NCI-H187 treated with DMSO at 0.1 percent for 48 hours (cell line): ENCODE measurements at regions not wholly inside any gene's neighbourhood (a gene's known extent, or its start where the extent isn't known, plus 50 kb on each side); places are given as distances from the start of the nearest gene placed in this dataset.
"Not testable (repeated sequence)": the region's sequence is repeated elsewhere in the genome, so short reads cannot be mapped to it uniquely, and the experiment has no call there.

Source experiments
- DNase-seq: peaks from one replicate; lab custom pipeline; 2025; lab: John Stamatoyannopoulos, UW

DNA sequence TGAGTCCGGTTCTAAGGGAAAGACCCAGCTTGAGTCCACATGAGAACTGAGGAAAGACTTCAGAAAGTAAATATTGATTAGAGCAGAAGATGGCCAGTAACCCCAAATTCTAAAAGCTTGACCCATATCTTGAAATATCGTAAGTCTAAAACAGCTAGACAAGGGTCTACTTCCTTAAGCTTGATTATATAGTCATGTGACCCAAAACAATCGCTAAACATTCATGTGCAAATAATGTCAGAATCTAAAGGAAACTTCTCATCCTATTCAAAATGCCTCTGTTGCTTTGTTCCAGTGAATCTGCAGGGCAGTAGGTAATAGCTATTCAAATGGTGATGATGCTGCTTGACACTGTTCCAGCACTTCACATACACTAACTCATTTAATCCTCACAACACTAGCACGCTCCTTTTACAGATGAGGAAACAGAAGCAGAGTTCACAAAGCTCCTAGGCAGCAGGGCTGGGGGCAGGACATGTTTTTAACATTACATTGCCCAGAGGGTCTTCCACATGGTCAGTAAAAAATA is 52.6 kb downstream of the TCF20 start:
- DNase-seq: no peak

DNA sequence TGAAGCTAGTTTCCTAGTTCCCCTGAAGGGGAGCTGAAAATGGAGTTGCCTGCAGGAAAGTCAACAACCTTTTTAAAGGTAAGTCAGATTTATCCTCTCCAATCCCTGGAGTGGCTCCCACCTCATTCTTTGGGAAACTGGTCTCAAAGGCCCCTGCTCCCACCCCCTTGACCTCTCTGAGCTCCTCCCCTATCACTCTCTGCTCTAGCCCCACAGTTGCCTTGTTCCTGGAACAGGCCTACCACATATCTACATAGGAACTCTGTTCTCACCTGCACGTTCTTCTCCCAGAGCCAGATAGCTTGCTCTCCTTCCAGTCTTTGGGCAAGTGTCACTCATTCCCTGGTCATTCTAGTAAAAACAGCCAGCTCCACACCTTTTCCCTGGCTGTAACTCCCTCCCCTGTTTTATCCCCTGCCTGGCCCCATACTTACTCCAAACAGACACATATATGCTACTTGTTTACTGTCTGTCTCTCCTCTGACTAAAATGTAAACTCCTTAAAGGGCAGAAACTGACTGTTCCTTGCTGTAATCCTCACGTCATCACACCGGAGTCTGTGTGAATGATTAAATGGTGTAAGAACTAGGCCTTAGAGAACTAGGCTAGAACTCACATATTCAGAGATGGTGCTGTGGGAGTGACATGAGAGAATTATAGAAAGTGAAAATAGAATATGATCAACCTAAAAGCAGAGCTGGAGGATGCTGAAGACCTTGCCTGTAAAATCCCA is 53.3 kb downstream of the TCF20 start:
- no peak for DNase-seq

GRCh38 chr22:42214633-42215415 is 55.6 kb downstream of the TCF20 start:
- DNase-seq: no peak

DNA sequence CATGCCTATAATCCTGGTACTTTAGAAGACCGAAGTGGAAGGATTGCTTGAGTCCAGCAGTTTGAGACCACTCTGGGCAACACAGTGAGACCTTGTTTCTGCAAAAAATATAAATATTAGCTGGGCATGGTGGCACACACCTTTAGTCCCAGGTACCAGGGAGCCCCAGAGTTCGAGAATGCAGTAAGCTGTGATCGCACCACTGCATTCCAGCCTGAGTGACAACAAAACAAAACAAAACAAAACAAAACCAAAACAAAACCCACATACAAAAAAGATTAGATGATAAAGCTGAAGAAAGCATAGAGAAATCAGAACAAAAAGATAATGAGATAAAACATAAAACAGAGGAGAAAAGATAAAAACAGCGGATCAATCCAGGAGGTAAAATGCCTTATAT is 62.1 kb downstream of the TCF20 start:
- no peak for DNase-seq

DNA sequence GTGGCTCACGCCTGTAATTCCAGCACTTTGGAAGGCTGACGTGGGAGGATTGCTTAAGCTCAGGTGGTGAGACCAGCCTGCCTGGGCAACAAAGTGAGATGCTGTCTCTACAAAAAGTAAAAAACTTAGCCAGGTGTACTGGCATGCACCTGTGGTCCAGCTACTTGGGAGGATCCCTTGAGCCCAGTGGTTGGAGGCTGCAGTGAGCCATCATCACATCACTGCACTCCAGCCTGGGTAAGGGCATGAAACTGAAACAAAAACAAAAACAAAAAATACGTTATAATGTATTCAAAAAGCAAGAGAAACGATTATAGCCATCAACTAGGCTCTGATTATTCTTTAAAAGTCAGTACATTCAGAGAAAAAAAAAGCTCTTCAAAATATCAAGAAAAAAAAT is 62.5 kb downstream of the TCF20 start:
- no peak for DNase-seq

DNA sequence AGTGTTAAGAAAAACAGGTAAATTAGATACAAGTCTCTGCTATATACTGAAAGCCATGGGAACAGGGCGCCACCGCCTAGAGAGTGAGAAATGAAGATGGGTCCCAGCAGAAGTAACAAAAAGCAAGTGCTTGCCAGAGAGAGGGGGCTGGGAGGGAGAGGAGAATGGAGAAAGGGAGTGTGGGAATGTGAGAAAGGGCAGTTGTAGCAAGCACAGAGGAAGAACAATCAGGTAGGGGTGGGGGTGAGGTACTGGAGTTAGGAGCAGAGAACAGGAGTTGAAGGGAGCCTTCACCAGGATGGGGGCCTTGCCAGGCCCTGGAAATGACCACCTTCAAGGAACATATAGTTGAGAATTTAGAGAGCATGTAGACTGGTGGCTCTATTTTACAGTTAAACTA is 66.8 kb downstream of the TCF20 start:
- DNase-seq: no peak

GRCh38 chr22:42202669-42203068 is 67.8 kb downstream of the TCF20 start:
- no peak for DNase-seq

GRCh38 chr22:42202048-42202447 is 68.4 kb downstream of the TCF20 start:
- no peak for DNase-seq

DNA sequence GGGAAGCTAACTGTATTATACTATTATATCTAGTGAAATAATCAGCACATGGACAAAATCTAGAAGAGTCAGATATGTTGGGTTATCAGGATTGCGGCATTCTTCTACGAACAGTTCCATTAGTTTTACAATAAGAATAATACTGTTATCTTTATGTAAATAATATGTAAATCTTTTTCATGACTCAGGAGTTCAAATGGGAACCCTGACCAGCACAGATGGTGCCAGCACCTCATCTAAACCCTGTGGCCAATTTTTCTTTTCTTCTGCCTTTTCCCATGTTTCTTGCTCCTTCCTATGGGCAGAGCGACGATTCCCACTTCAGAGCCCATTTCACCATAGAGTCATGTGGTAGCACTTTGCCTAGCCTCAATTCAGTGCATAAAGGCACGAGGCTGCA is 68.4 kb upstream of the CYP2D6 start:
- DNase-seq: no peak

GRCh38 chr22:42198226-42198625 is 67.6 kb upstream of the CYP2D6 start:
- DNase-seq: no peak

DNA sequence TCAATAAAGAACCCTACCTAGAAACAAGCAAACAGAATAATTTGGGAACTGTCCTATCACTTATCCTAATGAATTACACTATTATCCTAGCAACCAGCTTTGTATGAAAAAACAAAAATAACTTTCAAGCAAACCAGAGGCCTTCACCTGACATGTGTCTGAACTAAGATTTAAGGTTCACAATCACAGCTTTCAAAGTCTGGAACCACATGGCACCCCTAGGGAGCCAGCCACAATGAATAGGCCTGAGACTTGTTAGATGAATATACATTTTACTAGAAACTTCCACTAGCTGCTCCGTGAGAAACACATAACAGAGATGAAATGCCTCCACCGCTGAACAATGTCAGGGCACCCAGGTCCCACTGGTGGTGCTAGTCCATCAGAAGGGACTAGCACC is 65.8 kb upstream of the CYP2D6 start:
- no peak for DNase-seq

GRCh38 chr22:42194953-42195352 is 64.3 kb upstream of the CYP2D6 start:
- DNase-seq: no peak

DNA sequence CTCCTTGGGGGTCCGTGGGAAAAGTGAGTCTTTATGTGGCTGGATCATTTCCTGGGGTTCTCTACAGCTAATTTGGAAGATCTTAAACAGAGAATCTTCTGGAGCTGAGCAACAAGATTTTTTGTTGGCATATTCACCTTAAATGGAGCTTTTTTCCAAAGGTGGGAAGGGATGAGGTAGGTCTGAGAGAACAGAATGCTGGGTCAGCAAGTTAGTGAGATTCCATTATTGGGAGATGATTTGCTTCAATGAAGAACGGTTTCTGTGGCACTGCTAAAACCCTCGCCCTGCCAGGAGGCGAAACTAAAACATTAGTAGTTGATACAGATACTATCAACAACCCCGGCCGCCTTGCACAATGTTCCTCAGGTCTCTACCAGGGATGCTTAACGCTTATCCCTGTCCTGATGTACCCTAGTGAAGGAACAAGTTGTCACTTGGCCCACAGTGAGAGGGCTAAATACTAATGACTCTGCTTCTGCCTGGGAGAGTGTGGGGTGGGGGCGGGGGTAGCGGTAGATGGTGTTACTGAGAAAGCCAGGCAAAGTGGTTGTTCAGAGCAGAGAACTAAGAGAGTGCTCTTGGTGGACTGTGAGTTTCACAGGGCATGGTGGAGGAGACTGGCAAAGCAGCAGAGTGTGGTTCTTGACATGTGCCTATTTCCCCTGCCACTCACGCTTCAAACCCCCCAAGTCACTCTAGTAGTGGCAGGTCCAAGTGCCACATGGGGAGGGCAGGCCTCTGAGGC is 63.7 kb upstream of the CYP2D6 start:
- no peak for DNase-seq

- DNase-seq: no peak
Observed at GRCh38 chr22:42192547-42192946, 61.9 kb upstream of the CYP2D6 start.

DNA sequence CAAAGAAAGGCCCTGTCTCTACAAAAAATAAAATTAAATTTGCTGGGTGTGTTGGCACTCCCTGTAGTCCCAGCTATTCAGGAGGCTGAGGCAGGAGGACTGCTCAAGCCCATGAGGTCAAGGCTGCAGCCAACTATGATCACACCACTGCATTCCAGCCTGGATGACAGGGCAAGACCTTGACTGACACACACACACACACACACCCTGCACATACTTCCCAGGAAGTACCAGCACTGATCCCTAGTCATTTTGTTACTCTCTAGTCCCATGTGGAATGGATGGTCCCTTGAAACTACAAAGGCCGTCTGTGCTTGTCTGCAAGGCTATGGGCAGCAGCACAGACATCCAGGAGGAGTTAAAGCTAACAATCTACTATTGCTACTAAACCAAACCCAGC is 59.7 kb upstream of the CYP2D6 start:
- no peak for DNase-seq

- no peak for DNase-seq
Observed at GRCh38 chr22:42189761-42190160, 59.2 kb upstream of the CYP2D6 start.

GRCh38 chr22:42188808-42189447 is 58.3 kb upstream of the CYP2D6 start:
- DNase-seq: no peak

GRCh38 chr22:42187646-42188045 is 57.0 kb upstream of the CYP2D6 start:
- DNase-seq: no peak

GRCh38 chr22:42185915-42186439 is 55.4 kb upstream of the CYP2D6 start:
- DNase-seq: no peak

DNA sequence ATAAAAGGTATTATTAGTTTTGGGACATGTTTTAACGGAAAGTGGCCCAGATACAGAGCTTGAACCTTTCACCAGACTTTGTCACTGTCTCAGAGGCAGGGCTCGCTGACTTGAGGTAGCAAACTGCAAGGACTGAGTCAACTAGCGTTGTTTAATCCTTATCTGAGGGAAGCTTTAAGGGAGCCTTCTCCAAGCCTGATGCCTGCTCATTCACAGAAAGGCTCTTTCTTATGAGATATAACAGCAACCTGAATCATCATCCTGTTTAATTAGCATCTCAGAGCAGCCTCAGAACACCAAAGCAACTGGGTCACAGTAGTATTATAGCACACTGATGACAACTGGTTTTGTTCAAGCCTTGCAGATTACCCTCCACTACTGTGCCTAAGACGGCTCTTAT is 54.2 kb upstream of the CYP2D6 start:
- DNase-seq: no peak

DNA sequence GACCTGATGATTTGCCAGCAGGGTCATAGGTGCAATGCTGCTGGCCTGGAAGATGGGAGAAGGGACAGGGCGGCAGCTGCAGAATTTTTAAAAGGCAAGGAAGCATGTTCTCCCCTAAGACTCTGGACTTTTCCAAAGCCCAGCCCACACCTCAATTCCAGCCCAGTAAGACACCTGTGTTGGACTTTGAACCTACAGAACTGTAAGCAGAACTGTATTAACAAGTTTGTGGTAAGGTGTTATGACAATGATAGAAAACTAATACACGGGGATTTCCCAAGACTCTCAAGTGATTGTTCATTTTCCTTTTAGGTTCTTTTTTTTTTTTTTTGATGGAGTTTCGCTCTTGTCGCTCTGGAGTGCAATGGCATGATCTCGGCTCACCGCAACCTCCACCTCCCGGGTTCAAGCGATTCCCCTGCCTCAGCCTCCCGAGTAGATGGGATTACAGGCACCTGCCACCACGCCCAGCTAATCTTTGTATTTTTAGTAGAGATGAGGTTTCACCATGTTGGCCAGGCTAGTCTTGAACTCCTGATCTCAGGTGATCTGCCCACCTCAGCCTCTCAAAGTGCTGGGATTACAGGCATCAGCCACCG is 53.0 kb upstream of the CYP2D6 start:
- DNase-seq: not testable (repeated sequence)
